Neuron (in vitro differentiated cells): ENCODE measurements at regions not wholly inside any gene's neighbourhood (a gene's known extent, or its start where the extent isn't known, plus 50 kb on each side); places are given as distances from the start of the nearest gene placed in this dataset.

Experiments
- H2AFZ ChIP-seq: one replicate; pipeline ENCODE4 v1.6.1; 2013; ENCODE audit warnings: low read depth, mild to moderate bottlenecking, inconsistent platforms, low read length, moderate library complexity
- H3K27me3 ChIP-seq: one replicate; pipeline ENCODE4 v1.6.1; 2013; ENCODE audit warnings: low read length; ENCODE audit not compliant: insufficient read depth
- H3K36me3 ChIP-seq: one replicate; pipeline ENCODE4 v1.6.1; 2013; ENCODE audit warnings: low read length; ENCODE audit not compliant: insufficient read depth
- H3K4me1 ChIP-seq: one replicate; pipeline ENCODE4 v1.6.1; 2013; ENCODE audit warnings: low read length; ENCODE audit not compliant: insufficient read depth
- H3K4me3 ChIP-seq: 2 replicates; pipeline ENCODE4 v1.5.1; 2013; ENCODE audit warnings: mild to moderate bottlenecking, low read length, moderate library complexity
- H3K9me3 ChIP-seq: one replicate; pipeline ENCODE4 v1.6.1; 2013; ENCODE audit warnings: low read length

DNA sequence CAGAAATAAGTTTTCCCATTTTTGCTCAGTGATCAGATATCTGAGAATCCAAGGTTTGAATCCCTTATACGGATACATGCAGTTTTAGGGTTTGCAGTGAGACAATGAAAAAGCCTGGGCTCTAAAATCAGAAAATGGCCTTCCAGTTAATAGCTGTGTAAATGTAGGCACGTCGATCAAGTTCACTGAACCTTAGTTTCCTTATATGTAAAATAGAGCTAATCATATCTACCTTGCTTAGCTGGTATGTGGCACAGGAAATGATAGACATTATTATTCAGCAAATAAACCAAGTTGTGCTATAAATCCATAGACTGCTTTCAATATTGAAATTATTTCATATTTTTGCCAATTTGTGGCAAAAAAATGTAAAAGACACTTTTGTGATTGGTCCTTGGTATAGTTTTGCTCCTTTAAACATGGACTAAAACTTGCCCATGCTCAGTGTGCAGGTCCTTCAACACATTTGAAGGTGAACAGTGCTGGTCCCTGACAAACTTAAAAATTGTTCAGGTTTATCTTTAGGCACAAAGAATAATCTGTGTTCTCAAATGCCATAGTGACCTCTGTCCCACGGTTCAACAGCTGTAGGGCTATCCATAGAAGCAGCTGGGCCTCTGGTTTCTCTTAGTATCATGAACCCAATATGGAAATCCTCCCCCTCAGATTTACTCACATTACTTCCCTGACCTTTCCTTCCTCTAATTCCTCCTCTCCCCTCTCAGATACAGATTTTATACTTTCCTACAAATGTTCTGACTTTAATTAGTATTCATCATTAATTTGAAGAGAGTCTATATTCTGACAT, 51.0 kb downstream of the CCDC54 start:
- Histone ChIP-seq H3K4me1 (no peaks in the 10 kb centered on the region), H2AFZ (no peak overlapping the region), H3K9me3 (no peaks in the 10 kb centered on the region), H3K27me3 (no peaks in the 10 kb centered on the region), H3K36me3 (no peaks in the 10 kb centered on the region), H3K4me3 (no peak overlapping the region)

GRCh38 chr3:107429320-107430181, 52.3 kb downstream of the CCDC54 start:
- H3K9me3 ChIP-seq: no peaks in the 10 kb centered on the region
- no peaks in the 10 kb centered on the region for H3K27me3 ChIP-seq
- H3K36me3 ChIP-seq: no peaks in the 10 kb centered on the region
- no peak overlapping the region for H2AFZ ChIP-seq
- no peaks in the 10 kb centered on the region for H3K4me1 ChIP-seq
- no peak overlapping the region for H3K4me3 ChIP-seq

- H3K9me3 ChIP-seq: no peaks in the 10 kb centered on the region
- H3K4me3 ChIP-seq: peak overlapping the region; percentile 8
- H2AFZ ChIP-seq: no peak overlapping the region
- H3K27me3 ChIP-seq: no peaks in the 10 kb centered on the region
- no peaks in the 10 kb centered on the region for H3K4me1 ChIP-seq
- H3K36me3 ChIP-seq: no peaks in the 10 kb centered on the region
Measured at GRCh38 chr3:107430214-107430995, 53.2 kb downstream of the CCDC54 start.

- Histone ChIP-seq H3K27me3 (no peaks in the 10 kb centered on the region), H3K4me1 (no peaks in the 10 kb centered on the region), H3K4me3 (peak overlapping the region; percentile 8), H3K9me3 (no peaks in the 10 kb centered on the region), H2AFZ (no peak overlapping the region), H3K36me3 (no peaks in the 10 kb centered on the region)
Measured at GRCh38 chr3:107430996-107431245, 53.7 kb downstream of the CCDC54 start.

GRCh38 chr3:107431246-107432012, 54.2 kb downstream of the CCDC54 start:
- H3K4me3 ChIP-seq: peak overlapping the region; percentile 28
- no peaks in the 10 kb centered on the region for H3K27me3 ChIP-seq
- H3K9me3 ChIP-seq: no peaks in the 10 kb centered on the region
- H3K4me1 ChIP-seq: no peaks in the 10 kb centered on the region
- H2AFZ ChIP-seq: peak overlapping the region; percentile 67
- H3K36me3 ChIP-seq: no peaks in the 10 kb centered on the region

DNA sequence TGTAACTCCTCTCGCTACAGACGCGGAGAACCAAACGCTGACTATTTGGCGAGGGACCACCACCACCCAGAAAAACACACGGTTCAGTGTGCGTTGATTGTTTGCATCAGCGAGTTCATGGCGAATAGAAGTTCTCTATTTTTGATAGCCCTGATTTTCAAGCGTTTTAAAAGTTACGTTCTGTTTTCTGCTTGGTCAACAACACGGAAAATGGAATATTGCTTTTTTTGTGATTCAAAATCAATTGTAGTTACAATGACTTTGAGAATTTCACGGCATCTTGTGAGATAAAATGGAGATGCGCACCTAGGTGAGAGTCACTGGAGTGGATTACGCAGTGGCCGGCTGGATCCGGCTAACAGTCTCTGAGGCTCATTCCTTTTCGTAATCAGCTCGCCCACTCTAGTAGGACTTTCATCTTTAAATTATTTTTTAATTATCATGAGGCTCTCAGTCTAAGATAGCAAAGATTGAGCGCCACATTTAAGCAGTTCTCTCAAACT, 54.8 kb downstream of the CCDC54 start:
- H3K27me3 ChIP-seq: no peaks in the 10 kb centered on the region
- no peaks in the 10 kb centered on the region for H3K4me1 ChIP-seq
- peak overlapping the region; percentile 67 for H2AFZ ChIP-seq

DNA sequence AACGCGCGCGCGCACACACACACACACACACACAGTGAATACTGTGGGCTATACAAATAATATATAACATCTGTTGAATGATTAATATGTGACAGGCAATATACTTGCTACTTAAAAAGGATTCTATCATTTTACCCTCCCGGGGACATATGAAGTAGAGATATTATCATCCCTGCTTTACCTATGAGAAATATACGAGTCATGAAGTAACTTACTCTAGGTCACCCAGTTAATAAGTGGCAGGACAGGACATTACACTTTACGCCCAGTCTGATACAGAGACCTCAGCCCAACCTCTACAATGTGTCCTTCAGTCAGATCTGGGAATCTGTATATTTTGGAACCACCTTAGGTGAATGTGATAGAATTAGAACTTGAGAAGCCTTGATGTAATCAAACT, 55.4 kb downstream of the CCDC54 start:
- Histone ChIP-seq H2AFZ (no peak overlapping the region), H3K27me3 (no peaks in the 10 kb centered on the region)

More for the DNA sequence above, 54.8 kb downstream of the CCDC54 start:
- Histone ChIP-seq H3K4me3 (peak overlapping the region; percentile 28), H3K9me3 (no peaks in the 10 kb centered on the region), H3K36me3 (no peaks in the 10 kb centered on the region)

GRCh38 chr3:107436029-107436428, 58.8 kb downstream of the CCDC54 start:
- no peaks in the 10 kb centered on the region for H3K4me1 ChIP-seq
- H3K27me3 ChIP-seq: no peaks in the 10 kb centered on the region
- no peaks in the 10 kb centered on the region for H3K9me3 ChIP-seq

More for the DNA sequence above, 55.4 kb downstream of the CCDC54 start:
- H3K4me1 ChIP-seq: no peaks in the 10 kb centered on the region
- no peak overlapping the region for H3K4me3 ChIP-seq
- no peaks in the 10 kb centered on the region for H3K9me3 ChIP-seq
- H3K36me3 ChIP-seq: no peaks in the 10 kb centered on the region

GRCh38 chr3:107438671-107439070, 61.4 kb downstream of the CCDC54 start:
- H3K36me3 ChIP-seq: no peaks in the 10 kb centered on the region
- no peaks in the 10 kb centered on the region for H3K9me3 ChIP-seq
- no peaks in the 10 kb centered on the region for H3K27me3 ChIP-seq
- H2AFZ ChIP-seq: no peak overlapping the region
- H3K4me1 ChIP-seq: no peaks in the 10 kb centered on the region
- H3K4me3 ChIP-seq: no peak overlapping the region

More at GRCh38 chr3:107436029-107436428, 58.8 kb downstream of the CCDC54 start:
- H2AFZ ChIP-seq: no peak overlapping the region
- H3K36me3 ChIP-seq: no peaks in the 10 kb centered on the region
- H3K4me3 ChIP-seq: no peak overlapping the region

- Histone ChIP-seq H3K4me3 (no peak overlapping the region), H3K4me1 (no peaks in the 10 kb centered on the region), H3K27me3 (no peaks in the 10 kb centered on the region), H3K36me3 (no peaks in the 10 kb centered on the region), H3K9me3 (no peaks in the 10 kb centered on the region), H2AFZ (no peak overlapping the region)
Measured at GRCh38 chr3:107441617-107442016, 64.4 kb downstream of the CCDC54 start.

DNA sequence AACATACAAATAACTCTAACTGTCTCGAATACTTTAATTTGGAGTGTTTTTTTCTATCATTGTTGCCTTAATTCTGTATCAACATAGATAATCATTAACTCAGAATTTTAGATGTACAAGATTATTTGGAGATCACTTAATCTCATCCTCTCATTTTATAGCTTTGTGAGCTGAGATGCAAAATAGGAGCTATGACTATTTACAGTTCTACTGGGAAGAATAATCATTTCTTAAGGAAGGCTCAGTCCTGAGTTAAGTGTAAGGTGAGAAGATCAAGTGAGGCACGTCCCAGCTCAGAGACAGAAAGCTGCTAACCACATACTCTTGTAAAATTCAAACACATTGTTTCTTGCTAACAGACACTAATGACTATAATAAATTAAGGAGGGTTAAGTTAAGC, 66.2 kb downstream of the CCDC54 start:
- H3K4me3 ChIP-seq: no peak overlapping the region
- no peaks in the 10 kb centered on the region for H3K36me3 ChIP-seq
- H3K9me3 ChIP-seq: no peaks in the 10 kb centered on the region
- no peaks in the 10 kb centered on the region for H3K4me1 ChIP-seq
- no peaks in the 10 kb centered on the region for H3K27me3 ChIP-seq
- no peak overlapping the region for H2AFZ ChIP-seq

GRCh38 chr3:107446706-107447105, 69.5 kb downstream of the CCDC54 start:
- Histone ChIP-seq H3K4me1 (no peaks in the 10 kb centered on the region), H3K27me3 (no peaks in the 10 kb centered on the region), H2AFZ (no peak overlapping the region), H3K36me3 (no peaks in the 10 kb centered on the region), H3K9me3 (no peaks in the 10 kb centered on the region), H3K4me3 (no peak overlapping the region)
